H1 (cell line): ENCODE measurements at regions not wholly inside any gene's neighbourhood (a gene's known extent, or its start where the extent isn't known, plus 50 kb on each side); places are given as distances from the start of the nearest gene placed in this dataset.

Source experiments
- CTCF ChIA-PET: fragments of 300-600 bp; sonication (Branson Sonifier 250); formaldehyde crosslinking; loops from one replicate; lab custom pipeline; 2021; ENCODE audit not compliant: partially characterized antibody; lab: Charles Lee
- POLR2A ChIA-PET: fragments of 300-600 bp; sonication (Branson Sonifier 250); formaldehyde crosslinking; loops from one replicate; lab custom pipeline; 2021; ENCODE audit warnings: inconsistent platforms; ENCODE audit not compliant: partially characterized antibody; lab: Charles Lee
- DNase-seq, 2 experiments: peaks; one replicate each; pipeline versions ENCODE4 v3.0.0 to v3.0.0-alpha.2; 2010 to 2022; ENCODE audit warnings: low spot score in 2 of 2, low read depth in 1 of 2, mixed read lengths in 1 of 2
- FAIRE-seq: peaks from 2 replicates; lab custom pipeline; 2011; peaks lifted over from hg19 to GRCh38; lab: Jason Lieb, UNC
- H2AFZ ChIP-seq: 2 replicates; pipeline ENCODE4 v1.8.1; 2012; ENCODE audit warnings: low read length, inconsistent platforms
- H2AK5ac ChIP-seq: 2 replicates; pipeline ENCODE4 v1.6.1; 2013; ENCODE audit warnings: low read depth, low read length
- H2BK120ac ChIP-seq: replicated peaks from 2 replicates; pipeline ENCODE3; 2013; ENCODE audit warnings: low read depth, low read length, inconsistent platforms
- H2BK12ac ChIP-seq: 2 replicates; pipeline ENCODE4 v1.6.1; 2013; ENCODE audit warnings: low read depth, low read length
- H2BK15ac ChIP-seq: 2 replicates; pipeline ENCODE4 v1.6.1; 2013; ENCODE audit warnings: low read length
- H2BK20ac ChIP-seq: 2 replicates; pipeline ENCODE4 v1.6.1; 2013; ENCODE audit warnings: low read length
- H2BK5ac ChIP-seq: 2 replicates; pipeline ENCODE4 v1.6.1; 2013; ENCODE audit warnings: low read depth, low read length
- H3K14ac ChIP-seq: 2 replicates; pipeline ENCODE4 v1.6.1; 2013; ENCODE audit warnings: inconsistent platforms; ENCODE audit not compliant: insufficient read length
- H3K18ac ChIP-seq: 2 replicates; pipeline ENCODE4 v1.6.1; 2013; ENCODE audit warnings: low read length; ENCODE audit errors: extremely low read depth
- H3K23ac ChIP-seq: 2 replicates; pipeline ENCODE4 v1.6.1; 2013; ENCODE audit warnings: inconsistent platforms; ENCODE audit not compliant: insufficient read length
- H3K23me2 ChIP-seq: 2 replicates; pipeline ENCODE4 v1.6.1; 2013; ENCODE audit warnings: low read depth, low read length
- H3K27ac ChIP-seq: 2 replicates; pipeline ENCODE4 v1.6.1; 2011; ENCODE audit warnings: low read depth, low read length, inconsistent platforms
- H3K27me3 ChIP-seq, 4 experiments: replicated peaks in 1 of 4; 1 replicate in 1 of 4; 2 replicates in 3 of 4; pipeline versions ENCODE4 v1.6.1 to v1.8.1; 2011 to 2013; ENCODE audit warnings: low read length in 3 of 4, mild to moderate bottlenecking in 3 of 4, inconsistent platforms in 2 of 4, mixed read lengths in 2 of 4, moderate library complexity in 1 of 4; ENCODE audit not compliant: control insufficient read depth in 3 of 4, insufficient read depth in 3 of 4; ENCODE audit errors: extremely low read depth in 1 of 4
- H3K36me3 ChIP-seq, 4 experiments: 2 replicates each; pipeline versions ENCODE4 v1.6.1 to v1.8.1; 2011 to 2013; ENCODE audit warnings: mild to moderate bottlenecking in 4 of 4, low read length in 3 of 4, moderate library complexity in 2 of 4, control low read depth in 1 of 4, inconsistent platforms in 1 of 4; ENCODE audit not compliant: insufficient read depth in 4 of 4, control insufficient read depth in 2 of 4
- H3K4ac ChIP-seq: replicated peaks from 2 replicates; pipeline ENCODE3; 2013; ENCODE audit warnings: low read length, low read depth, mixed read lengths, inconsistent platforms; ENCODE audit not compliant: insufficient read length
- H3K4me1 ChIP-seq, 4 experiments: replicated peaks in 1 of 4; 1 replicate in 1 of 4; 2 replicates in 3 of 4; pipeline versions ENCODE4 v1.6.1 to v1.8.1; 2011 to 2013; ENCODE audit warnings: low read length in 3 of 4, inconsistent platforms in 2 of 4, mixed read lengths in 1 of 4; ENCODE audit not compliant: insufficient read depth in 4 of 4, control insufficient read depth in 3 of 4
- H3K4me2 ChIP-seq, 2 experiments: 2 replicates each; pipeline versions ENCODE4 v1.6.1 to v1.8.1; 2011 to 2013; ENCODE audit warnings: low read depth in 2 of 2, low read length in 2 of 2, control low read depth in 1 of 2, inconsistent platforms in 1 of 2, mild to moderate bottlenecking in 1 of 2; ENCODE audit not compliant: insufficient read depth in 1 of 2
- H3K4me3 ChIP-seq, 4 experiments: fragments of 200-600, 300-600 bp in 1 of 4; sonication (generic), shearing (Covaris generic), sonication (Bioruptor Twin) in 1 of 4; 2 replicates each; pipeline versions ENCODE4 v1.5.1 to v1.8.1; 2011 to 2016; ENCODE audit warnings: low read length in 4 of 4, low read depth in 3 of 4, control low read depth in 2 of 4, inconsistent platforms in 2 of 4, mild to moderate bottlenecking in 2 of 4, mixed read lengths in 1 of 4, moderate library complexity in 1 of 4; ENCODE audit not compliant: insufficient read depth in 2 of 4; ENCODE audit errors: extremely low read depth in 1 of 4
- H3K56ac ChIP-seq: replicated peaks from 2 replicates; pipeline ENCODE3; 2013; ENCODE audit warnings: low read depth, mild to moderate bottlenecking, mixed read lengths, low read length, inconsistent platforms; ENCODE audit not compliant: insufficient read length
- H3K79me1 ChIP-seq: 2 replicates; pipeline ENCODE4 v1.6.1; 2013; ENCODE audit warnings: low read depth, low read length, control low read depth
- H3K79me2 ChIP-seq, 2 experiments: 2 replicates each; pipeline versions ENCODE4 v1.6.1 to v1.8.1; 2012 to 2013; ENCODE audit warnings: low read length in 2 of 2, mild to moderate bottlenecking in 2 of 2, inconsistent platforms in 1 of 2; ENCODE audit not compliant: insufficient read depth in 2 of 2, control insufficient read depth in 1 of 2
- H3K9ac ChIP-seq, 4 experiments: replicated peaks in 1 of 4; 1 replicate in 1 of 4; 2 replicates in 3 of 4; pipeline versions ENCODE4 v1.6.1 to v1.8.1; 2011 to 2013; ENCODE audit warnings: low read depth in 3 of 4, low read length in 3 of 4, control low read depth in 2 of 4, mild to moderate bottlenecking in 2 of 4, moderate library complexity in 2 of 4, inconsistent platforms in 1 of 4; ENCODE audit errors: extremely low read depth in 1 of 4
- H3K9me3 ChIP-seq, 2 experiments: 2 replicates each; pipeline versions ENCODE4 v1.6.1 to v1.8.1; 2012 to 2013; ENCODE audit warnings: mild to moderate bottlenecking in 2 of 2, moderate library complexity in 2 of 2, control low read depth in 1 of 2, inconsistent platforms in 1 of 2, low read depth in 1 of 2, low read length in 1 of 2, mixed read lengths in 1 of 2; ENCODE audit not compliant: insufficient read depth in 2 of 2
- H4K20me1 ChIP-seq, 2 experiments: replicated peaks in 1 of 2; 2 replicates each; pipeline versions ENCODE3 to v1.8.1; 2011 to 2013; ENCODE audit warnings: inconsistent platforms in 2 of 2, low read length in 2 of 2, mild to moderate bottlenecking in 1 of 2; ENCODE audit not compliant: insufficient read depth in 2 of 2, control insufficient read depth in 1 of 2
- H4K5ac ChIP-seq: 2 replicates; pipeline ENCODE4 v1.6.1; 2013; ENCODE audit warnings: low read length, low read depth, mixed read lengths, inconsistent platforms; ENCODE audit not compliant: insufficient read length
- H4K8ac ChIP-seq: 2 replicates; pipeline ENCODE4 v1.8.0; 2013; ENCODE audit warnings: mild to moderate bottlenecking, moderate library complexity, low read length, inconsistent platforms; ENCODE audit not compliant: insufficient read depth; ENCODE audit errors: extremely low read depth
- H4K91ac ChIP-seq: replicated peaks from 2 replicates; pipeline ENCODE3; 2013; ENCODE audit warnings: low read length, mixed read lengths, inconsistent platforms; ENCODE audit not compliant: insufficient read length
- CHD2 ChIP-seq: IDR thresholded peaks from 2 replicates; pipeline ENCODE4 v1.6.1; 2012; ENCODE audit warnings: low read length, improper control_type of control experiment
- CTBP2 ChIP-seq: IDR thresholded peaks from 2 replicates; pipeline ENCODE4 v1.7.0; 2011; ENCODE audit warnings: borderline replicate concordance, mild to moderate bottlenecking, moderate library complexity, mixed read lengths, low read length; ENCODE audit not compliant: insufficient read depth, insufficient read length
- NANOG ChIP-seq: IDR thresholded peaks from 2 replicates; pipeline ENCODE4 v1.6.1; 2011; ENCODE audit warnings: low read length, low read depth, mild to moderate bottlenecking, inconsistent platforms; ENCODE audit not compliant: insufficient read depth, poor library complexity, severe bottlenecking
- POLR2A ChIP-seq, 2 experiments: IDR thresholded peaks; 1 replicate in 1 of 2; 2 replicates in 1 of 2; pipeline ENCODE4 v1.6.1; 2011; ENCODE audit warnings: low read depth in 2 of 2, low read length in 2 of 2, mild to moderate bottlenecking in 2 of 2; ENCODE audit errors: control extremely low read depth in 1 of 2
- POLR2AphosphoS5 ChIP-seq: IDR thresholded peaks from 2 replicates; pipeline ENCODE4 v1.6.1; 2011; ENCODE audit warnings: low read depth, low read length
- POU5F1 ChIP-seq: IDR thresholded peaks from 2 replicates; pipeline ENCODE4 v1.6.1; 2011; ENCODE audit warnings: low read depth, mild to moderate bottlenecking, low read length, moderate library complexity
- RAD21 ChIP-seq, 2 experiments: IDR thresholded peaks in 1 of 2; conservative IDR thresholded peaks in 1 of 2; 2 replicates each; pipeline ENCODE4 v1.6.1; 2011; ENCODE audit warnings: low read depth in 2 of 2, low read length in 2 of 2, improper control_type of control experiment in 1 of 2, inconsistent platforms in 1 of 2, mild to moderate bottlenecking in 1 of 2, moderate library complexity in 1 of 2
- RXRA ChIP-seq: IDR thresholded peaks from 2 replicates; pipeline ENCODE4 v1.6.1; 2011; ENCODE audit warnings: low read depth, mild to moderate bottlenecking, low read length, moderate library complexity; ENCODE audit not compliant: insufficient read depth
- TEAD4 ChIP-seq: IDR thresholded peaks from 2 replicates; pipeline ENCODE4 v1.6.1; 2012; ENCODE audit warnings: low read depth, low read length, inconsistent platforms, mixed read lengths
- YY1 ChIP-seq: IDR thresholded peaks from 2 replicates; pipeline ENCODE4 v1.6.1; 2011; ENCODE audit warnings: low read depth, mild to moderate bottlenecking, low read length
- WGBS, 2 experiments: shearing (Covaris generic) in 1 of 2; methylation state at CpG; one replicate each; pipeline versions ENCODE4 v1.1.6 to v1.1.7; 2013 to 2015; ENCODE audit warnings: low lambda C conversion rate in 2 of 2, mixed read lengths in 2 of 2, inconsistent platforms in 1 of 2, low coverage in 1 of 2, missing lambda C conversion rate in 1 of 2; ENCODE audit not compliant: insufficient replicate concordance in 2 of 2, insufficient coverage in 1 of 2, insufficient read length in 1 of 2; ENCODE audit errors: extremely low coverage in 1 of 2, missing lambda C conversion rate in 1 of 2; 5-methylcytosine and 5-hydroxymethylcytosine counted together

DNA sequence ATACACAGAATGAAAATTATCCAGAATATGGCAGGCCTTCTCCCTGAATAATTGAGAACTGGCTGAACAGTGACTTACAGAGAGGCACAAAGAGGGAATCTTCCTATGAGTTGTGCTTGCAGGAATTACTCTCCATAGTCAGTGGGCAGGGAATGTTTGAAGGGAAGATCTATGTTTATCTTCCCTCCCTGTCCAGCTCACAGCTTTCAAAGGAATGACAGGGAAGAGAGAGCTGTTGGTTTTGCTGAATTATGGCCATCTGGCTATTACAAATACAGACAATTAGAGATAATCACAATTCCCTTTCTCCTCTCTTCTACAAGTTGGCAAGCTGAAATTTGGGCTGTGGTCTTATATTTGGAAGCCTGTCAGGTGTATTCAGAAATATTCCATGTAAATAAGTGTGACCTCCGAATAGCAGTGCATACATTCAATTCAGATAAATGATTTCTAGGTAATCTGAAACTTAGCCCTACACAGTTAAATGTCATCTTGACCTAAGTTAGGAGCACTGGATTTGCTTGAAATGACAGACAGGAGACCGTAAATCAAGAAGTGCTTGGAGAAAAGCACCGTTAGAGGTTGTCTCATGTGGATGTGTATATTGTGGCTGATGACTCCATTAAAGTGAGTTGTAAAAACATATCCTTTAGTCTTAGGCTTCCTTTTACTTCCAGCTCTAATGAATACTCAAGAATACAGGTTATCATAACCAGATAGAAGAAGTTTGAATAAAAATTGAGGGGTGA, 136.8 kb downstream of the C4orf33 start:
- FAIRE-seq (no peak), DNase-seq (no peak)
- Histone ChIP-seq H2BK120ac (no peak overlapping the region), H4K8ac (no peak overlapping the region), H3K27ac (no peak overlapping the region), H2AK5ac (no peak overlapping the region), H3K56ac (no peak overlapping the region), H2AFZ (no peak overlapping the region), H2BK12ac (no peak overlapping the region), H3K9me3 (no peaks in the 10 kb centered on the region), H3K4ac (no peak overlapping the region), H3K4me2 (no peak overlapping the region), H4K91ac (no peak overlapping the region), H4K5ac (no peak overlapping the region), H2BK5ac (no peak overlapping the region), H3K36me3 (no peaks in the 10 kb centered on the region), H3K4me3 (no peak overlapping the region), H3K23me2 (no peaks in the 10 kb centered on the region), H3K4me1 (no peaks in the 10 kb centered on the region), H2BK20ac (no peak overlapping the region), H3K79me1 (no peaks in the 10 kb centered on the region), H3K23ac (no peak overlapping the region), H4K20me1 (no peaks in the 10 kb centered on the region), H3K27me3 (no peaks in the 10 kb centered on the region), H3K79me2 (no peaks in the 10 kb centered on the region), H3K14ac (peak overlapping the region; percentile 66), H3K9ac (no peak overlapping the region), H3K18ac (no peak overlapping the region), H2BK15ac (no peak overlapping the region)
- POLR2A ChIA-PET, result no interaction called here
- 90% methylated on average over 3 of the region's 3 CpGs; no CpG with 5 or more reads in 1 of the 2 experiments for WGBS, 2 experiments
- CTCF ChIA-PET, result no interaction called here
- TF ChIP-seq POLR2AphosphoS5 (no peak), POLR2A (IDR thresholded peaks at IDR 0.05; ENCODE audit: control extremely low read depth in 1 of 2, low read depth in 2 of 2, low read length in 2 of 2) (no peak), YY1 (no peak), CHD2 (no peak), TEAD4 (no peak), POU5F1 (no peak), RXRA (no peak), CTBP2 (no peak), RAD21 (IDR thresholded peaks at IDR 0.05 in 1 of 2, conservative IDR thresholded peaks at IDR 0.05 in 1 of 2; ENCODE audit: low read depth in 2 of 2, low read length in 2 of 2) (no peak), NANOG (no peak)
